Neural cell (in vitro differentiated cells): ENCODE measurements at regions not wholly inside any gene's neighbourhood (a gene's known extent, or its start where the extent isn't known, plus 50 kb on each side); places are given as distances from the start of the nearest gene placed in this dataset.
A peak's percentile ranks its signal among the peaks of the same experiment; 100 is the strongest.

ENCODE experiments used
- H2AFZ ChIP-seq: fragments of 200-600, 300-800 bp; sonication (generic), shearing (Covaris generic); 2 replicates; pipeline ENCODE4 v1.6.0; 2014; ENCODE audit warnings: low read depth, mild to moderate bottlenecking, antibody characterized with exemption, low read length, moderate library complexity
- H3F3A ChIP-seq: fragments of 200-600 bp; shearing (Covaris generic); 2 replicates; pipeline ENCODE4 v1.6.1; 2016; ENCODE audit warnings: mild to moderate bottlenecking, moderate library complexity, mixed read lengths, antibody characterized with exemption, low read length; ENCODE audit not compliant: insufficient read depth, poor library complexity, severe bottlenecking
- H3K27ac ChIP-seq: fragments of 200-600, 300-800 bp; sonication (generic), shearing (Covaris generic); 2 replicates; pipeline ENCODE4 v1.5.1; 2014; ENCODE audit warnings: mild to moderate bottlenecking, low read length, moderate library complexity
- H3K27me3 ChIP-seq: fragments of 300-800, 200-600 bp; sonication (generic), shearing (Covaris generic); 2 replicates; pipeline ENCODE4 v1.6.0; 2014; ENCODE audit warnings: mild to moderate bottlenecking, low read depth, low read length, moderate library complexity; ENCODE audit not compliant: insufficient read depth
- H3K36me3 ChIP-seq: fragments of 300-800, 200-600 bp; sonication (generic), shearing (Covaris generic); 2 replicates; pipeline ENCODE4 v1.5.1; 2014; ENCODE audit warnings: mild to moderate bottlenecking, antibody characterized with exemption, low read length, moderate library complexity; ENCODE audit not compliant: insufficient read depth
- H3K4me2 ChIP-seq: fragments of 300-800, 200-600 bp; sonication (generic), shearing (Covaris generic); 2 replicates; pipeline ENCODE4 v1.6.0; 2014; ENCODE audit warnings: mild to moderate bottlenecking, low read length
- H3K4me3 ChIP-seq: fragments of 300-800, 200-600 bp; sonication (generic), shearing (Covaris generic); 2 replicates; pipeline ENCODE4 v1.5.1; 2014; ENCODE audit warnings: mild to moderate bottlenecking, low read length, moderate library complexity
- H3K79me2 ChIP-seq: fragments of 200-600 bp; shearing (Covaris generic); replicated peaks from 2 replicates; pipeline ENCODE4 v1.6.0; 2014; ENCODE audit warnings: mild to moderate bottlenecking, low read length, moderate library complexity; ENCODE audit not compliant: insufficient read depth
- H3K9ac ChIP-seq: fragments of 300-800, 200-600 bp; sonication (generic), shearing (Covaris generic); 2 replicates; pipeline ENCODE4 v1.6.1; 2016; ENCODE audit warnings: mild to moderate bottlenecking, low read length, mixed read lengths
- H3K9me2 ChIP-seq: fragments of 200-600 bp; shearing (Covaris generic); 2 replicates; pipeline ENCODE4 v1.6.1; 2016; ENCODE audit warnings: mild to moderate bottlenecking, low read length, mixed read lengths; ENCODE audit not compliant: insufficient read depth
- H3K9me3 ChIP-seq: fragments of 200-600, 300-800 bp; sonication (generic), shearing (Covaris generic); 2 replicates; pipeline ENCODE4 v1.6.1; 2016; ENCODE audit warnings: mild to moderate bottlenecking, mixed run types, low read length, moderate library complexity, mixed read lengths
- H4K20me1 ChIP-seq: fragments of 200-600 bp; shearing (Covaris generic); 2 replicates; pipeline ENCODE4 v1.6.1; 2016; ENCODE audit warnings: mild to moderate bottlenecking, mixed run types; ENCODE audit not compliant: insufficient read depth
- EP300 ChIP-seq: fragments of 450-650 bp; conservative IDR thresholded peaks from 2 replicates; pipeline ENCODE4 v1.6.1; 2014; ENCODE audit warnings: antibody characterized with exemption, mild to moderate bottlenecking, moderate library complexity; ENCODE audit not compliant: poor library complexity, severe bottlenecking
- EZH2 ChIP-seq: fragments of 200-600, 300-800 bp; shearing (Covaris generic), sonication (generic); IDR thresholded peaks from 2 replicates; pipeline ENCODE4 v1.6.1; 2014; ENCODE audit warnings: antibody characterized with exemption, low read length, borderline replicate concordance, mild to moderate bottlenecking; ENCODE audit not compliant: insufficient read depth, poor library complexity, severe bottlenecking
- MXI1 ChIP-seq: fragments of 450-650 bp; conservative IDR thresholded peaks from 2 replicates; pipeline ENCODE4 v1.6.1; 2014; ENCODE audit warnings: antibody characterized with exemption, mild to moderate bottlenecking; ENCODE audit not compliant: poor library complexity, severe bottlenecking
- POLR2AphosphoS5 ChIP-seq: IDR thresholded peaks from 2 replicates; pipeline ENCODE4 v1.6.1; 2012
- RAD21 ChIP-seq: fragments of 450-650 bp; conservative IDR thresholded peaks from 2 replicates; pipeline ENCODE4 v1.6.1; 2014; ENCODE audit warnings: antibody characterized with exemption, mild to moderate bottlenecking, moderate library complexity
- SMC3 ChIP-seq: fragments of 450-650 bp; conservative IDR thresholded peaks from 2 replicates; pipeline ENCODE4 v1.6.1; 2014; ENCODE audit warnings: antibody characterized with exemption, mild to moderate bottlenecking, moderate library complexity; ENCODE audit not compliant: poor library complexity
- TAF1 ChIP-seq: IDR thresholded peaks from 2 replicates; pipeline ENCODE4 v1.6.1; 2012; ENCODE audit warnings: low read depth
- TF ChIP-seq, protein P1 (sequence below): fragments of 450-650 bp; IDR thresholded peaks from 2 replicates; pipeline ENCODE4 v1.5.1; 2014; ENCODE audit warnings: antibody characterized with exemption, mild to moderate bottlenecking, moderate library complexity; ENCODE audit not compliant: poor library complexity, severe bottlenecking
- TF ChIP-seq, protein P2 (sequence below): IDR thresholded peaks from 2 replicates; pipeline ENCODE4 v1.6.1; 2012; ENCODE audit warnings: borderline replicate concordance

DNA sequence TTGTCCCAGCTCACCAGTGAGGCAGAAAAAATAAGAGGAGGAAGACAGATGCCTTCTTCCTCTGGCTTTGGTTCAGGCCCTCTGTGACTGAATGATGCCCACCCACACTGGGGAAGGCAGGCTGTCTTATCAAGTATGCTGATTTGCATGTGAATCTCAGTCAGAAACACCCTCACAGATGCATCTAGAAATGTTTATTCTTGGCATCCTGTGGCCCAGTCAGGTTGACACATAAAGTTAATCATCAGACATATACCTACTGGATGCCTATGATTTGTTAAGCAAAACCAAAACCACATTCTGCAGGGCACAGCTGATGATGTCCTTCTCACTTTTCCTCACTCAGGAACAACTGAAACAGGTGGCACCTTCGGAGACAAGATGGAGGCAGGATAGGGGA lies 243.4 kb upstream of the KCNN2 start:
- H3K4me3 ChIP-seq: no peak overlapping the region
- H3K9me3 ChIP-seq: no peaks in the 10 kb centered on the region
- no peak overlapping the region for H2AFZ ChIP-seq
- H3K9me2 ChIP-seq: no peaks in the 10 kb centered on the region
- H3K27ac ChIP-seq: no peak overlapping the region
- no peak overlapping the region for H3K4me2 ChIP-seq
- no peaks in the 10 kb centered on the region for H3K79me2 ChIP-seq
- H3F3A ChIP-seq: no peaks in the 10 kb centered on the region
- no peak for TF ChIP-seq TAF1
- no peak for TF ChIP-seq MXI1
- TF ChIP-seq RAD21: no peak
- no peak for TF ChIP-seq POLR2AphosphoS5
- no peaks in the 10 kb centered on the region for H4K20me1 ChIP-seq
- H3K36me3 ChIP-seq: no peaks in the 10 kb centered on the region
- H3K27me3 ChIP-seq: no peaks in the 10 kb centered on the region
- no peak overlapping the region for H3K9ac ChIP-seq

DNA sequence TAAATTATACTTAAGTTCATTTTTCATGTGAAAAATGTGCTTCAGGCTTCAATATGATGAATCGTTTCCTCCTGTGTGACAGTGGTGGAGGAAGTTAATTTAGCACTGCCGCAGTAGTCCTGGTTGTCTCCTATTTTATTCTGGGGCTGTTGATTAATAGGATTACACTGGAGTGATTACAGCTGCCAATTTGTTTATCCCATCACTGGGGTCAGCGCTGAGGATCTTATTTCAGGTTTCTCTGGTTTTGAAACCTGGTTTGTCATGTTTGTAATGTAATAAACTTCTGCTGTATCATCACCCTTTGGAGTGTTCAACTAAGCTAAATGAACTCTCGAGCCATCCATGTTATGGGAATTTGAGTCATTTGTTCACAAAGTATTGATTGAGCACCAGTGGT lies 241.7 kb upstream of the KCNN2 start:
- Histone ChIP-seq H3K27me3 (no peaks in the 10 kb centered on the region), H3F3A (no peaks in the 10 kb centered on the region), H3K9me2 (no peaks in the 10 kb centered on the region), H3K36me3 (no peaks in the 10 kb centered on the region), H3K9ac (no peak overlapping the region), H3K4me2 (no peak overlapping the region), H3K4me3 (no peak overlapping the region), H4K20me1 (no peaks in the 10 kb centered on the region), H3K27ac (no peak overlapping the region), H3K9me3 (no peaks in the 10 kb centered on the region), H3K79me2 (no peaks in the 10 kb centered on the region), H2AFZ (no peak overlapping the region)
- TF ChIP-seq EP300 (no peak), MXI1 (no peak), POLR2AphosphoS5 (no peak), EZH2 (no peak), RAD21 (no peak), SMC3 (no peak), TAF1 (no peak)
- TF ChIP-seq, protein P1, sequence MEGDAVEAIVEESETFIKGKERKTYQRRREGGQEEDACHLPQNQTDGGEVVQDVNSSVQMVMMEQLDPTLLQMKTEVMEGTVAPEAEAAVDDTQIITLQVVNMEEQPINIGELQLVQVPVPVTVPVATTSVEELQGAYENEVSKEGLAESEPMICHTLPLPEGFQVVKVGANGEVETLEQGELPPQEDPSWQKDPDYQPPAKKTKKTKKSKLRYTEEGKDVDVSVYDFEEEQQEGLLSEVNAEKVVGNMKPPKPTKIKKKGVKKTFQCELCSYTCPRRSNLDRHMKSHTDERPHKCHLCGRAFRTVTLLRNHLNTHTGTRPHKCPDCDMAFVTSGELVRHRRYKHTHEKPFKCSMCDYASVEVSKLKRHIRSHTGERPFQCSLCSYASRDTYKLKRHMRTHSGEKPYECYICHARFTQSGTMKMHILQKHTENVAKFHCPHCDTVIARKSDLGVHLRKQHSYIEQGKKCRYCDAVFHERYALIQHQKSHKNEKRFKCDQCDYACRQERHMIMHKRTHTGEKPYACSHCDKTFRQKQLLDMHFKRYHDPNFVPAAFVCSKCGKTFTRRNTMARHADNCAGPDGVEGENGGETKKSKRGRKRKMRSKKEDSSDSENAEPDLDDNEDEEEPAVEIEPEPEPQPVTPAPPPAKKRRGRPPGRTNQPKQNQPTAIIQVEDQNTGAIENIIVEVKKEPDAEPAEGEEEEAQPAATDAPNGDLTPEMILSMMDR: no peak
- TF ChIP-seq, protein P2, sequence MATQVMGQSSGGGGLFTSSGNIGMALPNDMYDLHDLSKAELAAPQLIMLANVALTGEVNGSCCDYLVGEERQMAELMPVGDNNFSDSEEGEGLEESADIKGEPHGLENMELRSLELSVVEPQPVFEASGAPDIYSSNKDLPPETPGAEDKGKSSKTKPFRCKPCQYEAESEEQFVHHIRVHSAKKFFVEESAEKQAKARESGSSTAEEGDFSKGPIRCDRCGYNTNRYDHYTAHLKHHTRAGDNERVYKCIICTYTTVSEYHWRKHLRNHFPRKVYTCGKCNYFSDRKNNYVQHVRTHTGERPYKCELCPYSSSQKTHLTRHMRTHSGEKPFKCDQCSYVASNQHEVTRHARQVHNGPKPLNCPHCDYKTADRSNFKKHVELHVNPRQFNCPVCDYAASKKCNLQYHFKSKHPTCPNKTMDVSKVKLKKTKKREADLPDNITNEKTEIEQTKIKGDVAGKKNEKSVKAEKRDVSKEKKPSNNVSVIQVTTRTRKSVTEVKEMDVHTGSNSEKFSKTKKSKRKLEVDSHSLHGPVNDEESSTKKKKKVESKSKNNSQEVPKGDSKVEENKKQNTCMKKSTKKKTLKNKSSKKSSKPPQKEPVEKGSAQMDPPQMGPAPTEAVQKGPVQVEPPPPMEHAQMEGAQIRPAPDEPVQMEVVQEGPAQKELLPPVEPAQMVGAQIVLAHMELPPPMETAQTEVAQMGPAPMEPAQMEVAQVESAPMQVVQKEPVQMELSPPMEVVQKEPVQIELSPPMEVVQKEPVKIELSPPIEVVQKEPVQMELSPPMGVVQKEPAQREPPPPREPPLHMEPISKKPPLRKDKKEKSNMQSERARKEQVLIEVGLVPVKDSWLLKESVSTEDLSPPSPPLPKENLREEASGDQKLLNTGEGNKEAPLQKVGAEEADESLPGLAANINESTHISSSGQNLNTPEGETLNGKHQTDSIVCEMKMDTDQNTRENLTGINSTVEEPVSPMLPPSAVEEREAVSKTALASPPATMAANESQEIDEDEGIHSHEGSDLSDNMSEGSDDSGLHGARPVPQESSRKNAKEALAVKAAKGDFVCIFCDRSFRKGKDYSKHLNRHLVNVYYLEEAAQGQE: no peak

DNA sequence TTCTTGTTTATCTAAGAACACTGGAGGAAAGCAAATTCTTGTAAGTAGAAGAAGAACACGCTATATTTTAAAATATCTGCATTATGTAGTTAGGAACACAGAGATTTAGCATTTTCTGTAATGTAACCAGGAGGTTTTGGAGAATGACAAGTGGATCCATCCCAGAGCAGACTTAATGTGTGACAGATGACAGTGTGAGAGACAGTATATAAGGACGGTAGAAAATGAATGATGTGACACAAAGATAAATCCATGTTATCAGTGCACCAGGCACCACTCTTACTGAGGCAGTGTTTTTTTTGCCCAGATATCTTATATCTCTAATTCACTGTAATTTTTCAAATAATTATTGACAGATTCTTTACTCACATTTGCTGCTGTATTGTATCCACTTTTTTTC lies 239.0 kb upstream of the KCNN2 start:
- Histone ChIP-seq H3K9me3 (no peaks in the 10 kb centered on the region), H3K4me2 (no peak overlapping the region), H4K20me1 (no peaks in the 10 kb centered on the region), H3K36me3 (no peaks in the 10 kb centered on the region), H3K27me3 (no peaks in the 10 kb centered on the region), H3K4me3 (no peak overlapping the region), H3F3A (no peaks in the 10 kb centered on the region), H2AFZ (no peak overlapping the region), H3K9ac (no peak overlapping the region), H3K79me2 (no peaks in the 10 kb centered on the region), H3K27ac (no peak overlapping the region), H3K9me2 (no peaks in the 10 kb centered on the region)
- TF ChIP-seq EZH2 (no peak), RAD21 (no peak), TAF1 (no peak), MXI1 (no peak), SMC3 (no peak), POLR2AphosphoS5 (peak; percentile 48), EP300 (peak; percentile 89)
- TF ChIP-seq, protein P2: no peak
- TF ChIP-seq, protein P1: no peak
